GM23338 (cell line): ENCODE measurements at regions not wholly inside any gene's neighbourhood (a gene's known extent, or its start where the extent isn't known, plus 50 kb on each side); places are given as distances from the start of the nearest gene placed in this dataset.

Experiments used
- EZH2 ChIP-seq: fragments of 200-600 bp; sonication (generic); IDR thresholded peaks from one replicate; pipeline ENCODE4 v1.8.0; 2017; ENCODE audit warnings: antibody characterized with exemption, mild to moderate bottlenecking, low read depth; ENCODE audit not compliant: unreplicated experiment
- EZH2phosphoT487 ChIP-seq: fragments of 200-600 bp; sonication (generic); IDR thresholded peaks from one replicate; pipeline ENCODE4 v1.8.1; 2018; ENCODE audit warnings: antibody characterized with exemption; ENCODE audit not compliant: unreplicated experiment
- POLR2AphosphoS5 ChIP-seq: IDR thresholded peaks from 2 replicates; pipeline ENCODE4 v1.6.1; 2016; ENCODE audit warnings: antibody characterized with exemption, low read depth
- REST ChIP-seq: IDR thresholded peaks from one replicate; pipeline ENCODE4 v1.6.1; 2018; ENCODE audit warnings: antibody characterized with exemption; ENCODE audit not compliant: unreplicated experiment
- ZNF114 ChIP-seq: fragments of 250-450 bp; sonication (Bioruptor Pico); IDR thresholded peaks from 2 replicates; pipeline ENCODE4 v1.5.0; 2020; ENCODE audit warnings: mild to moderate bottlenecking, moderate library complexity
- TF ChIP-seq, protein P1 (sequence below), 2 experiments: fragments of 200-600 bp in 1 of 2; sonication (generic) in 1 of 2; conservative IDR thresholded peaks; 2 replicates each; pipeline versions ENCODE4 v1.5.1 to v1.6.1; 2016 to 2017; ENCODE audit warnings: antibody characterized with exemption in 2 of 2, low read depth in 2 of 2, mild to moderate bottlenecking in 2 of 2, moderate library complexity in 1 of 2

- TF ChIP-seq, protein P1, sequence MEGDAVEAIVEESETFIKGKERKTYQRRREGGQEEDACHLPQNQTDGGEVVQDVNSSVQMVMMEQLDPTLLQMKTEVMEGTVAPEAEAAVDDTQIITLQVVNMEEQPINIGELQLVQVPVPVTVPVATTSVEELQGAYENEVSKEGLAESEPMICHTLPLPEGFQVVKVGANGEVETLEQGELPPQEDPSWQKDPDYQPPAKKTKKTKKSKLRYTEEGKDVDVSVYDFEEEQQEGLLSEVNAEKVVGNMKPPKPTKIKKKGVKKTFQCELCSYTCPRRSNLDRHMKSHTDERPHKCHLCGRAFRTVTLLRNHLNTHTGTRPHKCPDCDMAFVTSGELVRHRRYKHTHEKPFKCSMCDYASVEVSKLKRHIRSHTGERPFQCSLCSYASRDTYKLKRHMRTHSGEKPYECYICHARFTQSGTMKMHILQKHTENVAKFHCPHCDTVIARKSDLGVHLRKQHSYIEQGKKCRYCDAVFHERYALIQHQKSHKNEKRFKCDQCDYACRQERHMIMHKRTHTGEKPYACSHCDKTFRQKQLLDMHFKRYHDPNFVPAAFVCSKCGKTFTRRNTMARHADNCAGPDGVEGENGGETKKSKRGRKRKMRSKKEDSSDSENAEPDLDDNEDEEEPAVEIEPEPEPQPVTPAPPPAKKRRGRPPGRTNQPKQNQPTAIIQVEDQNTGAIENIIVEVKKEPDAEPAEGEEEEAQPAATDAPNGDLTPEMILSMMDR (conservative IDR thresholded peaks at IDR 0.05; ENCODE audit: low read depth in 2 of 2): no peak
- TF ChIP-seq POLR2AphosphoS5 (no peak), EZH2 (no peak), REST (no peak), EZH2phosphoT487 (no peak), ZNF114 (no peak)
Observed at GRCh38 chr5:66364186-66364585, 220.1 kb downstream of the SREK1 start.
